ENCODE measurements at regions not wholly inside any gene's neighbourhood (a gene's known extent, or its start where the extent isn't known, plus 50 kb on each side); places are given as distances from the start of the nearest gene placed in this dataset.

DNA sequence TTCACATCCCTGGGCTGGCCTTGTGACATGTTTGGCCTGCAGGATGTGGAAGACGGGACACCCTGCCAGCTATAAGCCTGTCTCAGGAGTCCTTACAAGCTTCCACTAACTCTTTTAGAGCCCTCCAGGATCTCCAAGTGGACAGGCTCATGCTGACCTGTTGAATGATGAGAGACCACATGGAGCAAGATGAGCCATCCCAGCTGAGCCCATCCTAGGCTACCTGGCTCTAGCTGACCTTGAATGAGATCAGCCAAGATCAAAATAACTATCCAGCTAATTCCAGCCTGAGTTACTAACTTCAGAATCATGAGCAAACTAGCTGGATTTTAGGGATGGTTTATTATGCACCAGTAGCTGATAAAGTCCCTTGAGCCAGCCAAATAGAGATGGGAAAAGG, 169.5 kb downstream of the TFAP2C start:
- TF ChIP-seq, protein P1, sequence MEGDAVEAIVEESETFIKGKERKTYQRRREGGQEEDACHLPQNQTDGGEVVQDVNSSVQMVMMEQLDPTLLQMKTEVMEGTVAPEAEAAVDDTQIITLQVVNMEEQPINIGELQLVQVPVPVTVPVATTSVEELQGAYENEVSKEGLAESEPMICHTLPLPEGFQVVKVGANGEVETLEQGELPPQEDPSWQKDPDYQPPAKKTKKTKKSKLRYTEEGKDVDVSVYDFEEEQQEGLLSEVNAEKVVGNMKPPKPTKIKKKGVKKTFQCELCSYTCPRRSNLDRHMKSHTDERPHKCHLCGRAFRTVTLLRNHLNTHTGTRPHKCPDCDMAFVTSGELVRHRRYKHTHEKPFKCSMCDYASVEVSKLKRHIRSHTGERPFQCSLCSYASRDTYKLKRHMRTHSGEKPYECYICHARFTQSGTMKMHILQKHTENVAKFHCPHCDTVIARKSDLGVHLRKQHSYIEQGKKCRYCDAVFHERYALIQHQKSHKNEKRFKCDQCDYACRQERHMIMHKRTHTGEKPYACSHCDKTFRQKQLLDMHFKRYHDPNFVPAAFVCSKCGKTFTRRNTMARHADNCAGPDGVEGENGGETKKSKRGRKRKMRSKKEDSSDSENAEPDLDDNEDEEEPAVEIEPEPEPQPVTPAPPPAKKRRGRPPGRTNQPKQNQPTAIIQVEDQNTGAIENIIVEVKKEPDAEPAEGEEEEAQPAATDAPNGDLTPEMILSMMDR (IDR thresholded peaks at IDR 0.05; ENCODE audit: insufficient read depth, low read length, poor library complexity, severe bottlenecking): no peak
- Histone ChIP-seq H3K4me3 (replicated peaks; ENCODE audit: low read depth, low read length) (no peak overlapping the region), H3K36me3 (ENCODE audit: control insufficient read depth, insufficient read depth, low read length) (no peaks in the 10 kb centered on the region), H3K27me3 (replicated peaks; ENCODE audit: control insufficient read depth, insufficient read depth, low read length) (no peaks in the 10 kb centered on the region)
- no peak for DNase-seq (ENCODE audit: extremely low read depth, insufficient read length)

DNA sequence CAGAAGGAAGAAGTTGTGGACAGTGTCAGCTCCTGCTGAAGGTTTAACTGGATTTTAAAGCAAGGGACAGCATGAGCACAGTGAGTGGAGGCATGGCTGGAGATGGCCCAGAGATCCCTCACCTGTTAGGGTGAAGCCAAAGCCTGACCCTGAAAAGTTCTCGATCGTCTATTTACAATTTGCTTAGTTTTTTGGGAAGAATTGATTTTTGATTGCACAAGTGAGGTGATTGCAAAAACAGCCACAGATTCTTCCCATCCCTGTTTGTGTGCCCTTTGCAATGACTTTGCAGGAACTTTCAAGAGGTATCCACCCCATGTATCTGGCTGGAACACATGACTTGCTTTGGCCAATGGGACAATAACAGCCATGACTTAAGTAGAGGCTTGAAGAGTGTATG, 170.1 kb downstream of the TFAP2C start:
- DNase-seq (ENCODE audit: extremely low read depth, insufficient read length): no peak
- Histone ChIP-seq H3K27me3 (replicated peaks; ENCODE audit: control insufficient read depth, insufficient read depth, low read length) (no peaks in the 10 kb centered on the region), H3K4me3 (replicated peaks; ENCODE audit: low read depth, low read length) (no peak overlapping the region), H3K36me3 (ENCODE audit: control insufficient read depth, insufficient read depth, low read length) (no peaks in the 10 kb centered on the region)
- TF ChIP-seq, protein P1 (IDR thresholded peaks at IDR 0.05; ENCODE audit: insufficient read depth, low read length, poor library complexity, severe bottlenecking): no peak

DNA sequence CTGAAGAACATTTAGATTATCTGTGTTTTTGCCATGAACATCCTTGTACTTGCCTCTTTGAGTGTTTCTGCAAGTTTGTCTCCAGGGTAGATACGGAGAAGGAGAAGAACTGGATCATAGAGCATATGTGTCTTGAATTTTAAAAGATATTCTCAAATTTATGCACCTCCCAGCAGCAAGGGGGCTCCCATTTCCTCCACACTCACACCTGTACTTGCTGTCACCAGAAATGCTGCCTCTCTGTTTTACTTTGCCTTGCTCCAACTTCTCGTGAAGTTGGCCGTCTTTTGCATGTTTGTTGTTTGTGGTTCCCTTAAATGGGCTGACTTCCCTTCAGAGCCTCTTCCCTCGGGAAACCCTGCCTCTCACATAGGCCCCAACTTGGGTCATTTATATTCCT, 171.0 kb downstream of the TFAP2C start:
- no peak overlapping the region for H3K4me3 ChIP-seq (replicated peaks; ENCODE audit: low read depth, low read length)
- no peak for DNase-seq (ENCODE audit: extremely low read depth, insufficient read length)
- TF ChIP-seq, protein P1 (IDR thresholded peaks at IDR 0.05; ENCODE audit: insufficient read depth, low read length, poor library complexity, severe bottlenecking): peak; percentile 6
- no peaks in the 10 kb centered on the region for H3K36me3 ChIP-seq (ENCODE audit: control insufficient read depth, insufficient read depth, low read length)
- H3K27me3 ChIP-seq (replicated peaks; ENCODE audit: control insufficient read depth, insufficient read depth, low read length): no peaks in the 10 kb centered on the region

DNA sequence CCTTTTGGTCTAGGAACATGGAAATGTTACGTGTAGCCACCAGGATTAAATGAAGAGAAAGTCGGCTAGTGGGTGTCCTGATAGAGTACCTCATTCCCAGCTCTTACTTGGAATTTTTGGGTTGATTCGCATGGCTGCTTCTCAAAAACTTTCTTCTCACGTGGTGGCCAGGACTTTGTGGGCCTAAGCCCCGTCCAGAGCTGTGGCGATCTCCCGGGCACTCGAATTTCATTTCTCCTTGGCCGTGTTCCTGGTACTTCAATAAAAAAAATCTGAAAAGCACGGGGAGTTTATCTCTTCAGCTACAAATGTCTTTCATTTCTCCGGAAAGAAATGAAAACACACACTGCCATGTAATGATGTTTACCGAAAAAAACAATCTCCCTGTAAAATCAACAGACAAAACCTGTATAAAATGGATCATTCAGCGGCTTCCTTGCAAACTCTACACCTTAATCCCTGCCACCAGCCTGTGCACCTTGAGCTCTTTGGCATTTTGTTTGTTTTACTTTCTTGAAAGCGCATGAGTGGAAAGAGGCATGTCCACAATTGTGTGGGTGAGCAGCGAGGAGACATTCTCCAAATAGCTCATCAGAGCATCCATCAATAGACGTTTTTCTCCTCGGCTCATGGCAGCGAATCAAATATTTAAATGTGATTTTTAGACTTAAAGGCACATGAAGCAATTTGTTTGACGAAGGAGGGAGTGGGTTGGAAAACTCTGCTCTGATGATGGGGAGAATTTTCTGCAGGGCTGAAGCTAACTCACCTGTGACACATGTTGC, 173.1 kb downstream of the TFAP2C start:
- Histone ChIP-seq H3K36me3 (ENCODE audit: control insufficient read depth, insufficient read depth, low read length) (no peaks in the 10 kb centered on the region), H3K4me3 (replicated peaks; ENCODE audit: low read depth, low read length) (no peak overlapping the region), H3K27me3 (replicated peaks; ENCODE audit: control insufficient read depth, insufficient read depth, low read length) (no peaks in the 10 kb centered on the region)
- DNase-seq (ENCODE audit: extremely low read depth, insufficient read length): no peak
- TF ChIP-seq, protein P1 (IDR thresholded peaks at IDR 0.05; ENCODE audit: insufficient read depth, low read length, poor library complexity, severe bottlenecking): no peak

DNA sequence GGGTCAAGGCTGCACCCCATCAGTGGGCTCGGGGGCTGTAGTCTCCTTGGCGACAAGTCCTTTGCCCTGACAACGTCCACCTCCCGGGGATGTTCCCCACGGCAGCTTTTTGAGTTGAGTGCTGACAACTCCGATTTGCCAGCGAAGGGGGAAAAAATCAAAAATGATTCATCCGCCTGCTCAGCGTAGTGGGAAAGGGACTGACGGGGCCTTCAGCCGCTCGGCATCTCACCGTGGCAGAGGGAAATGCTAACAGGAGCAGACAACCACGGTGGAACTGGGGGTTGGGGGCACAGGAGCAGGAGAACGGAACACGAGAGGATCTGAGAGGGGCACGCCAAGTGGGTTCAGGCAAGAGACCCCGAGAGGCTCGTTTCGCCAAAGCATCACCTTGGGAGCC, 173.7 kb downstream of the TFAP2C start:
- Histone ChIP-seq H3K4me3 (replicated peaks; ENCODE audit: low read depth, low read length) (no peak overlapping the region), H3K36me3 (ENCODE audit: control insufficient read depth, insufficient read depth, low read length) (no peaks in the 10 kb centered on the region), H3K27me3 (replicated peaks; ENCODE audit: control insufficient read depth, insufficient read depth, low read length) (no peaks in the 10 kb centered on the region)
- DNase-seq (ENCODE audit: extremely low read depth, insufficient read length): no peak
- TF ChIP-seq, protein P1 (IDR thresholded peaks at IDR 0.05; ENCODE audit: insufficient read depth, low read length, poor library complexity, severe bottlenecking): no peak

Data from GM06990 (cell line).